IPS-NIHi7 (cell line): ENCODE measurements at regions not wholly inside any gene's neighbourhood (a gene's known extent, or its start where the extent isn't known, plus 50 kb on each side); places are given as distances from the start of the nearest gene placed in this dataset.

Experiments
- DNase-seq: peaks from one replicate; pipeline ENCODE4 v3.0.0; 2012; ENCODE audit warnings: mixed read lengths; ENCODE audit errors: extremely low spot score

DNA sequence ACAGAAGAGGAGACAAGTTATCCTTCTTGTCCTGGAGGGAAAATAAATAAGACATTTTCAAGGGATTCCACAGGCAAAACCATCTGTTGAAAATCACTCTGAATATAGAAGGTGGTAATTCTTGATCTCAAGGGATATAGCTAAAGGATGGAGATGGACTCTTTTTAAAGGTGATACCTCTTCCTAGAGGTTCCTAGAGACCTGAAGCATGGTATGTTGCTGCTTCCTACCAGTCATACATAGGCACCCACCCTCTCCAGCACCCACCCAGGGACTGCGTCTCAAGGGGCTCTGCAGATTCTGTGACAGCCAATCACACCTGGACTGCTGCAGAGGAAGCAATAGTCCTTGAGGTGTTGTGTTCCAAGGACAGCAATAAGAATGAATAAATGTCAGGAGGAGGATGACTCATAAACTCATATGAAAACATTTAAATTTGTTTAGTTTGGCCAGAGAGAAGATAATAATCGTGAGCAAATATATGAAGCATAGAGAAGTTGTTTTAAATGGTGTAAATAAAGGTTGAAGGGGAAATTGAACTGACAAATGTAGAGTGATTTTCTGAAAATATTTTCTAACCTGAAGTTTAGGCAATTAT, 741.6 kb upstream of the CBLB start:
- no peak for DNase-seq

DNA sequence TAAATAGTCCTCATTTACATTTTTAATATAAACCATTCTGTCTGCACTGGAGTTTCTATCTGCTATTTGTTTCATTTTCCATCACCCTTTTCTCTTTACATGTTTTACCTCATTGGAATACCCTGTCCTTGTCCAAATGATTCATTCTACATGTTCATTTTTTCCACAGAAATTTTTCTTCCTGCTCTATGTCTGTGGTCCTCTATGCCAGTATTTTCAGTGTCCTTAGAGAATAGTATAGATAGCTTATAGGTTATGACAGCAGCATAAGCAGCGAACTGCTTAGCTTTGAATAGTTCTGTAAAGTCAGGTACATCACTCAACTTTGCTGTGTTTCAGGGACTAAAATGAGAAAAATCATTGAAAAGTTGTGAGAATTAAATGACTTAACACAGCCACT, 742.3 kb upstream of the CBLB start:
- no peak for DNase-seq

DNA sequence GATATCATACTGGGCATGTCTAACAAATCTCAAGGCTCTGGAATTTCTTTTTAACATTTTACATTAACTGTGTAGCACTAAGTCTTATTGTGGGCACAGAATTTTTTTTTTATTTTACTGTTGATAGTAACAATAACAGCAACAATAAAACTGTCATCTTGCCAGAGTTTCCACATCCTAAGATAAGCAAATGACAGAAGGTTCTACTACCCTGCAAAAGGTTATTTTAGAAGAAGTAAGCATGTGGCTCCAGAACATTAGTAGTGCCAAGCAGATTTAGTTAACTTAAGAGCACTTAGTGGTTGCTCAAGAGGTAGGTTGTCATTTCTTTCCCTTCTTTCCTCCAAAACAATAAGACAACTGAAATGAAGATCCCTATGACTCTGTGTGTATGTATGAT, 743.0 kb upstream of the CBLB start:
- DNase-seq: no peak

DNA sequence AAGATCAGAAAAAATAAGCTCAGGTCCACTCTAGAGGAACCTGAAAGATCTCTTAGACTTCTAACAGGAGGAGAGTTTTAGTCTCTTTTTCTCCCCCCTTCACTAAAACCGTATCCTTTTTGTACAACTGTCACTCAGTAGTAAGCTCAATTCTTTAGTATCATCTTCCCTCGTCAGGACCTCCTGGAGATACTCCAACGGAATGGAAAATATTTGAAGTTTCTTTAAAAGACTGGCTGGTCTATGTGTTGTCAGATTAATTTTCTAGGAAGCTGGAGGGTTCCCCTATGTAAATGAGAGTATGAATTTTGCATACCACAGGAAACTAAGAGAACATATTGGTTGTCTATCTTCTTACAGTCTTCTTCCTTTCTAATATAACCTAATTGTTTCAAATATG, 747.7 kb upstream of the CBLB start:
- DNase-seq: no peak

DNA sequence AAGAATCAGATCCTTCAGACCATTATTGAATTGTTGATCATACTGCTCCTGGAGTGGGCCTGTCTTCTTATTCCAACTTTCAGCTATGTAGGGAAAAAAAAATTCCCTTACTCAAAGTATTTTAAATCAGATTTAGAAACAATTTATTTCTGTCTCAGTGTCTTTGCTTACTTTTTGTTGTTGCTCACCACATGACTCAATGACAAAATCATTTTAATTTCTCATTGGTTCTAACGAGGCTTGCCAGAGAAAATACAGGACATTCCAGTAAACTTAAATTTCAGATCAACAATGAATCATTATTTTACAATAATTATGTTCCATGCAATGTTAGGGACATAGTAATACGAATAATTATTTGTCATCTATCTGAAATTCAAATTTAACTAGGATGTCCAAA, 748.5 kb upstream of the CBLB start:
- no peak for DNase-seq

DNA sequence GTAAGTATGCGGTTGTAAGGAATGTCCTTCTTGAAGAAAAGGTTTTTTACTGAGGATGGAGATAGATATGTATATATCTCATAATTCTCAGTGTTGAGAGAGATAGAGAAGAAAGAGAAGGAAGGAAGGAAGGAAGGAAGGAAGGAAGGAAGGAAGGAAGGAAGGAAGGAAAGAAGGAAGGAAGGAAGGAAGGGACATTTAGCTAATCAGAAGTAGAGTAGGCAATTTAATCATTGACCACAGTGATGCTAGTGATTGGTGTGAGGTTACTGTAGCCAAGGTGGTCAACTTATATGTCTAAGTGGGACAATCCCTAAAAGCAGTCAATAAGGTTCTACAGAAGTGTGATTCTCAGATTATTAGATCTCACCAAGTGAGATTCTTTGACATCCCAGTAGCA, 751.8 kb upstream of the CBLB start:
- no peak for DNase-seq

DNA sequence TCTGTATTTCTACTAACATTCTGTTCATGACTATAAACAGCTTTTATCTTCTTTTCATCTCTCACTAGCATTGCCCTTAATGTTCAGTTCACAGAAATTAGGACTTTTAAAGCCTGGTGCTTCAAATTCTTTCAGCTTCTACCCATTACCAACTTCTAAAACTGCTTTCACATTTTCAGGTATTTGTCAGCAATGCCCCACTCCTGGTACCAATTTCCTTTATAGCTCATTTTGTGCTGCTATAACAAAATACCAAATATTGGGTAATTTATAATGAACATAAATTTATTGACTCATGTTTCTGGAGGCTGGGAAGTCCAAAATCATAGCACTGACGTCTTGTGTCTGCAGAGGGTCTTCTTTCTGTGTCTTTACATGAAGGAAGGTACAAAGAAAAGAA, 753.1 kb upstream of the CCDC54 start:
- no peak for DNase-seq

DNA sequence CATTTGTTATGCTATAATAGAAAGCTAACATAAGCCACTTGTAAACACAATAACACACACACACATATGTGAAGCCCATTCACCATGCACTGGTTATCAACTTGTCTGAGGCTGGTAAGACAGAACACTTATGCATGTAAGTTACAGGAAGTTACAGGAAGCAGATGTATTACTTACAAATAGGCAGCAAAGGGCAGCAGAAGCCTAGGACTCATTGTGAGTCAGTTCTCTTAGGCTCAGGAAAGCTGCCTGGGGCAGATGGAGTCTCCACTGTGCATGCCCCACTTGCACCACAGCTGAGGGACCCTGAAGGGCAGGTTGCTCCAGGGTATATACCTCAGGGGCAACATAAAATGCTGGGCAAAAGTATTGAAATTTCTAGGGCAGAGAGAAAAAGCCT, 748.8 kb upstream of the CCDC54 start:
- no peak for DNase-seq

DNA sequence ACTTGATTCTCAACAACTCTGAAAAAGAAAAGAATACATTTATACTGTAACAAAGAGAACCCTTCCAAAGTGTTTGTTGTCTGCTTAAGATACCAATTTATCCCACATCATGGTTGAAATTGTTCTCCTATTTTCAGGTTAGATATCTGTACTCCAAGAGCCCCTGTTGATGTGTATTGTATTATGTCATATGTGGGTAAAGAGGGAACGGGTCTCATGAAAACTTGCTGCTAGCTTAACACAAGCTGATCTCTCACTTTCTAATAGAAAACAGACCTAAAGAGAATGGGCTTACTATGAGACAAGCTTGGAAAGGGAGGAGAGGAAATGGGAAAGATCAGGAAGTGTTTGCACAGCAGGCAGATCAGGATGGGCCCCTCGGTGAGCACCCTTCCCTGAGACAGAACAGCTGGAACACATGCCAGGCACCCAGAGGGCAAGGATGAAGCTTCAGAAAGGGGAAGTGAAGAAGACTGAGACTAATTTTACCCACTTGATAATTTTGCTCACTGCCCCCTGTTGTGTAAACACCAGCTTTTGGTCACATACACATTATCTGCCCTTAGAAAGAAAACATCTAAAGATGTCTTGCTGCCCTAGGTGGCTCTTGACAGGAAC, 747.9 kb upstream of the CCDC54 start:
- DNase-seq: no peak

DNA sequence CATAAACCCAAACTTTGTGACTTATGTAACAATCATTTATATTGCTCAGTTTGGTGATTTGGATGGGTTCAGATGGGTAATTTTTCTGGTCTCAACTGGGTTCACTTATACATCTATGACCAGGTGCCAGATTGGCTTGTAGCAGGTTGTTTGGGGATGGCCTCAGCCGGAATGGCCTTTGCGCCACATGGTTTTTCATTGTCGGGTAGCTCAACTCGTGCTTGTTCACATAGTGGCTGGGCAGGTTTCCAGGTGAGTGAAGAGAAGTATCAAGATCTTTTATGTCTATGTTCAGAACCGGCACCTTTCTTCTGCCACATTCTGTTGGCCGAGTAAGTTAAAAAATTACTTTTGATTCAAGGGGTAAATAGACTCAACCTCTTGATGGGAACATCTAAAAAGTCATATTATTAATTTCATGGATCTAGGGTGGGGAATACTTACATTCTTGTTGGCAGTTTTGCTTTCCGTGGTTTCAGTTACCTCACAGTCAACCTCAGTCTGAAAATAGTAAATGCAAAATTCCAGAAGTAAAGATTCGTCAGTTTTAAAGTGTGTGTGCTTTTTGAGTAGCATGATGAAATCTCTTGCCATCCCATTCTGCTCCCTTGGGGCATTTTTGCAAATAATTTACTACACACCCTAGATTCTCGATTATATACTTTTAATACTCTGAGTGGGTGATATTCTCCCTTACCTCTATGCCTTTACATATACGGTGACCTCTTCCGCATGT, 745.7 kb upstream of the CCDC54 start:
- DNase-seq: no peak

DNA sequence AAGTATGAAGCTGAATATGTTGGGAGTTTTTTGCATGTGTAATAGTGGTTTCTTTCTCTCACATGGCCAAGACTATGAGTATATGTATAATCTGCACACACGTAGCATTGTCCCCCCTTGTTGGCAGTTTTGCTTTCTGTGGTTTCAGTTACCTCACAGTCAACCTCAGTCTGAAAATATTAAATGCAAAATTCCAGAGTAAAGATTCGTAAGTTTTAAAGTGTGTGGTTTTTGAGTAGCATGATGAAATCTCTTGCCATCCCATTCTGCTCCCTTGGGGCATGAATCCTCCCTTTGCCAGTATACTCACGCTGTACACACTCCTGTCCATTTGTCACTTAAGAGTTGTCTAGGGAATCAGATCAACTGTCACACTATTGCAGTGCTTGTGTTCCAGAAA, 742.0 kb upstream of the CCDC54 start:
- DNase-seq: no peak

DNA sequence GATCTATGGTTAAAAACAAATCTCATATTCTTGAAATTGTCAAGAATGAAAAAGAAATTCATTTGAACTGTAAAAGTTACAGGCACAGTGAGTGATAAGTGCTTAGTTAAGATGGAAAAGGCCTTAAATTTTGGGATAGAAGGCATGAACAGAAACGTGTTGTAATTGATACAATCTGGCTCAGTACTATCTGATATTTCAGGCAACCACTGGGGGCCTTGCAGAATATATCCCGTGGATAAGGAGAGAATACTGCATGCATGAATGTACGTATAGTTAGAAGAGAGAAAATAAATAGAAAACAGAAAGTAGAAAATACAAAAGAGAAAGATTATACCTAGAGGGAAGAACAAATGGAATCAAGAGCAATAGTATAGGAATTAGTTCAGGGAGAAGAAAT, 741.4 kb upstream of the CCDC54 start:
- no peak for DNase-seq

DNA sequence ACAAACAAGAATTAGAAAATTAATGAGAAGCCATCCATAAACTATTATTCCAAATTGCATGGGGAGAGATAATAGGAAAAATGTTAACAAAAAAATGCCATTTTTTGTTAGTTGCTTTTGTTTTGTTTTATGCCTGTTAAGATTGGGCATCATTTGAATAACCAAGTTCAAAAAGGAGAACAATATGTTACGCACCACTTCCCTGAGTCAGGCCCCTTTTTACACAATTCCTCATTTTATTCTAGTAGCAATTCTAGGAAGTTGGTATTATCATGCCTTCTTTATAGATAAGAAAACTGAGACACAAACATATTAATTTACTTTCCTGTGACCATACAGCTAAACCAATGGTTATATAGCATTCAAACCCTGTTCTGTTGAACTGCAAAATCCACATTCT, 736.9 kb upstream of the CCDC54 start:
- DNase-seq: no peak

DNA sequence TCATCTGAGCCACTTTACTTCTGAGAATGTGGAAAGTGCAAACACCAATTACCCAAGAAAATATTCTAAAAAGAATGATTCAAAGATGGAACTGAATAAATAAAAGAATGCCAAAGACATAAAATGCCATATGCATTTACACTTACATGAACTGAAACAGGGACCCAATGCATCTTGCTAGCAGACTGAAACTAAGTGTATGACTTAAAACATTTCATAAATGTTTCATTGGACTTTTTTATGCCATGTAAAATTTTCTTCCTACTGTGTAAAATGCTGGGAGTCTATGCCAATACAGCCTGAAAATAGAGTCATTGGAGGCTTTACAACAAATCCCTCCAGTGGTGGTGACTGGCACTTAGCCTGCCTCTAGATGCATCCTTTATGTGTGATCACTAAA, 735.1 kb upstream of the CCDC54 start:
- no peak for DNase-seq

DNA sequence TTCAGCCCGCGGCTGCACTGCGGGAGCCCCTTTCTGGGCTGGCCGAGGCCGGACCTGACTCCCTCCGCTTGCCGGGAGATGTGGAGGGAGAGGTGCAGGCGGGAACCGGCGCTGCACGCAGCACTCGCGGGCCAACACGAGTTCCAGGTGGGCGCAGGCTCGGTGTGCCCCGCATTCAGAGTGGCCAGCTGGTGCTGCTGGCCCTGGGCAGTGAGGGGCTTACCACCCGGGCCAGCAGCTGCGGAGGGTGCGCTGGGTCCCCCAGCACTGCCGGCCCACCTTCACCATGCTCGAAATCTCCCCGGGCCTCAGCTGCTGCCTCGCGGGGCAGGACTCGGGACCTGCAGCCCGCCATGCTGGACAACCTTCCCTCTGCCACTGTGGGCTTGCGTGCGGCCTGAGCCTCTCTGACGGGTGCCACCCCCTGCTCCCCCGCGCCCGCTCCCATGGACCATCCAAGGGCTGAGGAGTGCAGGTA, 733.5 kb upstream of the CCDC54 start:
- DNase-seq: no peak

DNA sequence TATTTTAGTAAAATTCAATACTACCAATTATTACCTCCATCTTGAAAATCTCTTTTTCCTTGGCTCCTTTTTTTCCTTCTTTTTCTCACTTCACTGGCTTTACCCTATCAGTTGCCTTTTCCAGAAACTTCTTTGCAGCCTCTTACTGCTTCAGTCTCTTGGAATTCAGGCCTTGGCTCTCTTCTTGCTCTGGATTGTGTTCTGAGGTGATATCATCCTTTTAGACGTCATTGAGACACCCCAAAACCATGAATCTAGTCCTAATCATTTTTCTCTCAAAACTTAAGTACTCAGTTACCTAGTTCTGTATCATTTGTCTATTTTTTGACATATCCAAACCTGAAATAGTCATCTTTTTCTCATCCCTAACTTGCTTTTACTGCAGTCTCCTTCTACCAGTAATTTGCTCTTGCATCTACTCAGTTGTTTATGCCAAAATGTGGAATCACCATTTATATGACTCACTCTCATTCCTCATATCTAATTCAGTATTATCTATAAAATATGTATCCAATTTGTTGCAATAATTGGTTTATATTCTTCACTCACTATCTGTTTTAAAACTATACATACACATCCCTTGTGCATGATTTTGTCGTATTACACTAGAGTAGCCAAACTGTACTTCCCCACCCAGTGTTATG, 703.2 kb upstream of the CCDC54 start:
- no peak for DNase-seq

DNA sequence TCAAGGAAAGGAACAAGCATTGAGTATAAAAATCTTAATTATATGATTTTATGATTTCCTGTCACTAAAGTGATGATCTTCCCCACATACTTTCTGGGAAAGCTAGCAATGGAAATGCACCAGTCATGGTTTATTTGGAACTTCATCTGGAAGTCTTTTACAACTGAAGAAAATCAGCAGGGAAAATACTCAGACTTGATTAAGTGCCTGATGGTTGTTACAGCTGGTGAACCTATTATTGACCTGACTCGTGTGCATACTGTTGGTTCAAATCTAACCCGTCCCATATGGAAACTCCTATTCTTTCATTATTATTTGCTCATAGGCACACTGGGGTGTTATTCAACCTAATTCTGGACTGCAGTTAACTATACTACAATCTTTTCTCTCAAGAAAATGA, 701.8 kb upstream of the CCDC54 start:
- no peak for DNase-seq

DNA sequence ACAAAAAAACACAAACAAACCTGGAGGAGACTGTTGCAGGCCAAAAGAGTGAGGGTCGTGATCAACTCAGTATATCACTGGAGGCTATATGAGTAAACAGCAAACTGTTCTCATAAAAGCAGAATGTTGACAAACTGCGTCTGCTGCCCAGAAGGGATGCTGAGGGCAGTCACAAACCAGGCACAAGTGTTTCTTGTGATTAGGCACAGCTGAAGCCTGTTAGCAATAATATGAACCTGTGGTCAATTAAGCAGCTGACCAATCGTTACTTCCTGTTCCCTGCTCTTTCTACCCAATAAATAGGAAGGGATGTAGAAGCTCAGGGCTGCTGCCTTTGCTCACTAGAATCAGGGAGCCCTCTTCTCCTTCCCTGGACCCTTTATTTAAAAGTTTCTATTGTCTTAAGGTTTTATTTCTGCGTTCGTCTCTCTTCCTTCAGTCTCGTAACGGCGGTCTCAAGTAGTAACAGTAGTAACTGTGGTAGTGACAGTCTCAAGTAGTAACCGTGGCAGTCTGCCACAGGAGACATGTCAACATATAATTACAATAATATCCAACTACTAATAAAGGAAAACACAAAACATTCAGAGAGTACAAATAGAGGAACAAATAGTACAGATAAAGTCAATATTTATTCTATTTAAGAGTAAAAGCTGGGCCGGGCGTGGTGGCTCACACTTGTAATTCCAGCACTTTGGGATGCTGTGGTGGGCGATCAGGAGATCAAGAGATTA, 698.4 kb upstream of the CCDC54 start:
- no peak for DNase-seq

DNA sequence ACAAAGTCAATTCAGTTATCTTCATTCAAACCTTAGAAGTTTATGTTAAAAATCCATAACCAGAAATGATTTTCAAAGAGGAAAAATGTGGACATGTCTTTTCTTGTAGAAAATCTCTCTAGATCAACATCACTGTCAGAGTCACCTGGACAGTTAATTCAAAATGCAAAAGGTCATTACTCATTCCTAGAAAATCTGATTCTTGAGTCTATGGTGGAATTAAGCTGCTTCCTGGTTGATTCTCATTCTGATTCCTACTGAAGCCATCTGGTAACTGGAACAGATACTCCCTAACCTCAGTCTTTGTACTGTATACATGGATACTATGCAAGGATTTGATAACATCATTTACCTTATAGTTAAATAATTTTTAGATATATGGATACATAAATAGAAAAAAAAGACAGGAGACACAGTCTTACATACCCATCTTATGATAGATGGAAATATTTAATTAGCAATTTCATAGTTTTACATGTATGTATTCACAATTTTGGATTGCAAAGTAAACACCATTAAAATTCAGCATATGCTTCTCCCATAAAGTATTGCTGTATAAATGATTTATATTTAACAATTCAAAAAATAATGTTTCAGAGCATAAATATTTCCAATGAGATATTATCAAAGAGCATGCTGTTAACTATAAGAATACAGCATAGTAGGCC, 693.2 kb upstream of the CCDC54 start:
- no peak for DNase-seq

DNA sequence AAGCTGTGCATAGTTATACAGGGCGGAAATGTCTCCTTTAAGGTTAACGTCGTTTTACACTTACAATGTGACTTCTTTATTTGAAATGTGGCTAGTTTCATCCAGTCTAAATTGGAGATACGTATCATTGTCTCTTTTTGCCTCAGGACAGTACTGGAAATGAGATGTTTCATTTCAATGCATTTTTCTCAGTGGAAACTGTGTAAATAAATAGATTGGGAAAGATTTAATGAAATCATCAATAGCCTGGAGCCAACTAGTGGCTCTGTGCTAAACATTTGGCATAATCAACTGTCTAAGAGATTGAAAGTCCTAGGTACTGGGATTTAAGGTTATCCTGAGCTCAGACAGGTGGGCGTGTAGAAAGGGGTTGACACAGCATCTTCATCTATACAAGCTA, 691.5 kb upstream of the CCDC54 start:
- DNase-seq: no peak

DNA sequence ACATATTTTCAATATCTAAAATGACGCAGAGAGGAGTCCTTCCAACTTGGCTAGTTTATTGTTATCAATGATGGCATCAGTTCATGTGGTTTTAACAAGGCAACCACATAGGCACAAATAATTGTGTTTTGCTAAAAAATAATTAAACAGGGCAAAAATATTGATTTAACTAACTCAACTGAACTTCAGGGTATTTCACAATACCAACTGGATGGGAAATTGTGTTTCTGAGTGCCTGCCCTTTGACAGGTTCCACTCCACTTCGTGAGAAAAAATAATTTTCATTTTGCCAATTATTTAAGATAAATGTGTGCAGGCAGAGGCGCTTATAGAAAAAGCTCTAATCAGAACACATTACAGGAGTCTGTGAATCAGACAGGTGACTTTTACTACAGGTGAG, 689.3 kb upstream of the CCDC54 start:
- DNase-seq: no peak

DNA sequence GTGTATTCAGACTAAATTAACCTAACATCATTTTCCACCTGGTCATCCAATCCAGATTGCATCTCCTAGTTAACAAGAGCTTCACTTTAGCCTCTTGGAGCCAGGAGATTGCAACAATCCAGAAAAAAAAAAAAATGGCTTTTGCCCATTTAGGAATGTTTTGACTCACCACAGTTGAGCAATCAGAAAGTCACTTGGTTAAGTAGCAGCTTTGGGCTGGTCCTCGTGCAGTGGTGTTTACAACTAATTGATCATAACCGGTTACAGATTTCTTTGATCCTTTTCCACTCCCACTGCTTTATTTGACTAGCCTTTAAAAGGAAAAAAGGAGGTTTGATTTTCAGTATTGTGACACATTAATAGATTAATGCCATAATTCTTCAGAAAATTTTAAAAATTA, 688.8 kb upstream of the CCDC54 start:
- DNase-seq: no peak
